ENCODE measurements at regions not wholly inside any gene's neighbourhood (a gene's known extent, or its start where the extent isn't known, plus 50 kb on each side); places are given as distances from the start of the nearest gene placed in this dataset.
"Not testable (repeated sequence)": the region's sequence is repeated elsewhere in the genome, so short reads cannot be mapped to it uniquely, and the experiment has no call there.

- no peak for DNase-seq
Measured at GRCh38 chr11:37849706-37850105, 1251.7 kb upstream of the RAG2 start.

GRCh38 chr11:37843603-37844002, 1245.6 kb upstream of the RAG2 start:
- DNase-seq = no peak

GRCh38 chr11:37841016-37841415, 1243.0 kb upstream of the RAG2 start:
- no peak for DNase-seq

- not testable (repeated sequence) for DNase-seq
Measured at GRCh38 chr11:37840345-37840744, 1242.3 kb upstream of the RAG2 start.

GRCh38 chr11:37830529-37830928, 1232.5 kb upstream of the RAG2 start:
- no peak for DNase-seq

- no peak for DNase-seq
Measured at GRCh38 chr11:37817727-37818270, 1219.8 kb upstream of the RAG2 start.

- DNase-seq = no peak
Measured at GRCh38 chr11:37812281-37812880, 1214.3 kb upstream of the RAG2 start.

GRCh38 chr11:37811349-37811748, 1213.3 kb upstream of the RAG2 start:
- DNase-seq = no peak

GRCh38 chr11:37804666-37805065, 1206.6 kb upstream of the RAG2 start:
- DNase-seq = no peak

GRCh38 chr11:37788141-37788877, 1190.3 kb upstream of the RAG2 start:
- DNase-seq = no peak

- no peak for DNase-seq
Measured at GRCh38 chr11:37786214-37786755, 1188.2 kb upstream of the RAG2 start.

- DNase-seq = no peak
Measured at GRCh38 chr11:37774441-37774840, 1176.4 kb upstream of the RAG2 start.

GRCh38 chr11:37770145-37770544, 1172.1 kb upstream of the RAG2 start:
- no peak for DNase-seq

- no peak for DNase-seq
Measured at GRCh38 chr11:37762079-37762478, 1164.0 kb upstream of the RAG2 start.

GRCh38 chr11:37755521-37755920, 1157.5 kb upstream of the RAG2 start:
- no peak for DNase-seq

- no peak for DNase-seq
Measured at GRCh38 chr11:37748641-37749040, 1150.6 kb upstream of the RAG2 start.

- no peak for DNase-seq
Measured at GRCh38 chr11:37747121-37747520, 1149.1 kb upstream of the RAG2 start.

GRCh38 chr11:37727371-37727770, 1129.3 kb upstream of the RAG2 start:
- no peak for DNase-seq

GRCh38 chr11:37724315-37724714, 1126.3 kb upstream of the RAG2 start:
- no peak for DNase-seq

- DNase-seq = no peak
Measured at GRCh38 chr11:37721485-37721884, 1123.4 kb upstream of the RAG2 start.

- no peak for DNase-seq
Measured at GRCh38 chr11:37718431-37718999, 1120.5 kb upstream of the RAG2 start.

- DNase-seq = no peak
Measured at GRCh38 chr11:37712251-37712650, 1114.2 kb upstream of the RAG2 start.

GRCh38 chr11:37710031-37710430, 1112.0 kb upstream of the RAG2 start:
- DNase-seq = no peak

- DNase-seq = no peak
Measured at GRCh38 chr11:37704791-37705190, 1106.8 kb upstream of the RAG2 start.
